ENCODE measurements at regions not wholly inside any gene's neighbourhood (a gene's known extent, or its start where the extent isn't known, plus 50 kb on each side); places are given as distances from the start of the nearest gene placed in this dataset.

DNA sequence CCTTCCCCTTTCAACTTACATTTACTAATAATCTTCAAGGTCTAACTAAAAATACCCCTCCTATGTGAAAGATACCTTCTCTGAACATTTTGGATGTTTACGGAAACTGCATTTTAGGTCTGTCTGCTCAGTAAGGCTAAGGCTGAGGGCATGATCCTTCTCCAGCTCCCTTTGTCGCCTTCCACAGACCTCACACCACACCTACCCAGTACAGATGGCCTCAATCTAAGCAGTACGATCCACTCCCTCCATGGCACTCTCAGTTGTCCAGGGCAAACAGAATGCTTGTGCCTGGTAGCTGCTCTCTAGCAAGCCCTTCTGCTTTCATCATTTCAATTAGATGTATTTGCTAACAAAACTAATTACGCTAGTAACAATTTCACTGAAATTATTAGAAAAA, 178.3 kb downstream of the CNTN3 start:
- TF ChIP-seq, protein P1, sequence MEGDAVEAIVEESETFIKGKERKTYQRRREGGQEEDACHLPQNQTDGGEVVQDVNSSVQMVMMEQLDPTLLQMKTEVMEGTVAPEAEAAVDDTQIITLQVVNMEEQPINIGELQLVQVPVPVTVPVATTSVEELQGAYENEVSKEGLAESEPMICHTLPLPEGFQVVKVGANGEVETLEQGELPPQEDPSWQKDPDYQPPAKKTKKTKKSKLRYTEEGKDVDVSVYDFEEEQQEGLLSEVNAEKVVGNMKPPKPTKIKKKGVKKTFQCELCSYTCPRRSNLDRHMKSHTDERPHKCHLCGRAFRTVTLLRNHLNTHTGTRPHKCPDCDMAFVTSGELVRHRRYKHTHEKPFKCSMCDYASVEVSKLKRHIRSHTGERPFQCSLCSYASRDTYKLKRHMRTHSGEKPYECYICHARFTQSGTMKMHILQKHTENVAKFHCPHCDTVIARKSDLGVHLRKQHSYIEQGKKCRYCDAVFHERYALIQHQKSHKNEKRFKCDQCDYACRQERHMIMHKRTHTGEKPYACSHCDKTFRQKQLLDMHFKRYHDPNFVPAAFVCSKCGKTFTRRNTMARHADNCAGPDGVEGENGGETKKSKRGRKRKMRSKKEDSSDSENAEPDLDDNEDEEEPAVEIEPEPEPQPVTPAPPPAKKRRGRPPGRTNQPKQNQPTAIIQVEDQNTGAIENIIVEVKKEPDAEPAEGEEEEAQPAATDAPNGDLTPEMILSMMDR (IDR thresholded peaks at IDR 0.05; ENCODE audit: low read depth, low read length): no peak
- DNase-seq (ENCODE audit: extremely low read depth, low read depth): no peak

DNA sequence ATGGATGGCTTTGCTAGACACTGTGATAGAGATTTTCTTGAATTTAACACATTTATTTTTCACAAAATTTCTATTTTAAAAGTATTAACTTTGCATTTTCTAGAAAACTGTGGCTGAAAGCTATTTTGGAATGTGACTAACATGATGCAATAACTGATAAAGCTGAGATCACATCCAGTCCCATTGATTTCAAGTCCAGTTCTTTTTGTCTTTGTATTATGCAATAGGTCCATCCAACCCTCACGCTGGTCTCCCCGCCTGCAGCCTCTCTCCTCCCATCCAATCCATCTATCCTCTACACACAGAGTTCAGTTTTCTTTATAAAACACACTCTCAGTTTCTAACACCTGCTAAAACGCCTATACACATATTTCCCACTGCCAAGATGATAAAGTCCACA, 178.8 kb downstream of the CNTN3 start:
- DNase-seq (ENCODE audit: extremely low read depth, low read depth): no peak
- TF ChIP-seq, protein P1 (IDR thresholded peaks at IDR 0.05; ENCODE audit: low read depth, low read length): no peak

DNA sequence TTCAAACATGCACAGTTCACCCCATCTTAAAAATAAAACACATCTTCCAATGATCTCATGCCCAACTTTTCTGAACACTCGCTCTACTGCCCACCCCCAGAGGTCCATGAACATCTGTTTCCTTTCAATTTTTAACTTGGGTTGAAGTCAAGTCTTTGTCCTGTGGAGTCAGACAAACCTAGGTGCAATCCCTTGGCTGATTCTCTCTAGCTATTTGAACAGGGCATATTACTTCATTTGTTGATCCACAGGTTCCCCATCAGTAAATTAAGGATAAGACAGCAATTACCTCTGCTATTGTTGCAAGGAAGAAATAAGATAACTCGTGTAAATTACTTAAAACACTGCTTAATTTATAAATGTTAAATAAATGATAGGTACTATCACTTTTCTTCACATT, 180.1 kb downstream of the CNTN3 start:
- TF ChIP-seq, protein P1 (IDR thresholded peaks at IDR 0.05; ENCODE audit: low read depth, low read length): no peak
- no peak for DNase-seq (ENCODE audit: extremely low read depth, low read depth)

DNA sequence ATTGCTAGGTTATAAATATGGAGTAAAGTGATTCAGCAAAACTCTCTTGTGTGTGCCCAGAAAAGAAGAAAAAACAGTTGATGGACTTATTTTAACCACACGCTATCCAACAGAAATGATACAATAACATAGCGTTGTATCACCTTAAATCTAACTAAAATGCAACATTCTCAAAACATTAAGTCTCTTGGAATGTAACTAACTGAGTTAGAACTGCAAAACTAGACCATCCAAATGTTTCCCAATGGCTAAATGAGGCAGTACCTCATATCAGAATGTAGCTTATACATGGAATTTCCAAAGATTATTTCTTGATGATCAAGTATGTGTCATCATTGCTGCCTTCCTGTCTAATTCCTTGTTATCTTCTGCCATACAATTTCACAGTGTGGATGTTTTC, 187.9 kb downstream of the CNTN3 start:
- no peak for DNase-seq (ENCODE audit: extremely low read depth, low read depth)
- TF ChIP-seq, protein P1 (IDR thresholded peaks at IDR 0.05; ENCODE audit: low read depth, low read length): no peak

DNA sequence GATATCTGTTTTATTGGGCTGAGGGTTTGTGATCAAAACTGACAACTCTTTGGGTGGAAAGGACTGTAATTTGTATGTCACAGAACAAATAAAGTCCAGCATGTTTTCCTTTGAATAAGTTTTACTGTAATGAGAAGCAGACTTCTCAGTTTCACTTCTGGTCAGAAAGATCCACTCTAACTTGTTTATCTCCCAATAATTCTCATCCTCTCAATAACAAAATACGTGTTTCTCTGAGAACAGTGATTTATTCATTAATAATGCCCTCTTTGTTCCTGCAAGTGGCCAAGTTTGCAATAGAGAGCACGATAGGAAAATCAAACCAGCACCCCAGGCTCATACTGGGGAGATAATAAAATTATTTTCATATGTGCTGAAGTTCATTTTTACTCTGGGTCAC, 190.6 kb downstream of the CNTN3 start:
- no peak for DNase-seq (ENCODE audit: extremely low read depth, low read depth)
- TF ChIP-seq, protein P1 (IDR thresholded peaks at IDR 0.05; ENCODE audit: low read depth, low read length): no peak

DNA sequence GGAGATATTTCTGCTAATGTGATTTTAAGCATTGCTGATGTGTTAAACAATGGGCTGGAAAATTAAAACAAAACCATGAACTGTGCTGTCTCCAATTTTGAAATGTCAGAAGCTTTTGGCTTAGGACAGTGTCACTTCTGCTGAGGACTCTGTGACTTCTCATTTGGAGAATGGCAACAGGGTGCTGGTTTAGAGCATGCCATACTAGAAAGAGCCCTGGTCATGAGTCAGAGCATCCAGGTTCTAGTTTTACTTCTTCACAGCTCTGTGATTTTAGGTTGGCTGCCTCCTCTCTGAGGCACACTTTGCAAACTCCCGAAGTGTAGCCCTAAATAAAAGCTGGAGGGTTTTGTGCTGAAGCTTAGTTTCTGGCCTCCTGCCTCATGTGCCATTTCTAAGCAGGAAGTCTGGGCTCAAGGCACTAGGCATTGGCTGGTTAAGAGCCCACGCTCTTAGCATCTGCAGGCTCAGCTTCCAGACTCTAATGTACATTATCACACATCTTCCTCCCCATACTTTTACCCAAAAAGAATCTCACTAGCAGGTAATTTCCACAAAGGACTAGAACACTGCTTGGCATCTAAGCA, 193.8 kb downstream of the CNTN3 start:
- TF ChIP-seq, protein P1 (IDR thresholded peaks at IDR 0.05; ENCODE audit: low read depth, low read length): no peak
- DNase-seq (ENCODE audit: extremely low read depth, low read depth): no peak

DNA sequence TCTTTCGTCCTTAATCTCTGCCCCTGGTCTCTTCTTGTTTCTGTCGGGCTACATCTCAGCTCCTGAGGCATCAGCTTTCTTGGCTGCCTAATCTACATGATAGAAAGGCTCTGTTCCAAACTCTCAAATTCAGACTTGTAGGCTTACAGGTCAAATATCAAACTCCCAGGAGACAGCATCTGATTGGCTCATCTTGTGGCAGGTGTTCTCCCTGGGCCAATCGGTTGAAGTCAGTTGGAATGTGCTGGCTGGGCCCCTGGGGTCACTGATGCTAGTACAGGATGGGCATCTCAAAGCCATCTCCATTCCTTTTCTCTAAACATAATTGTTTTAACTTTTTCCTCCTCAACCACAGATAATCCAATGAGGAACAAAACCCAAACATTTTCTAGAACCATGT, 198.7 kb downstream of the CNTN3 start:
- no peak for DNase-seq (ENCODE audit: extremely low read depth, low read depth)

More for the DNA sequence above, 198.7 kb downstream of the CNTN3 start:
- TF ChIP-seq, protein P1 (IDR thresholded peaks at IDR 0.05; ENCODE audit: low read depth, low read length): no peak
